ENCODE measurements at regions not wholly inside any gene's neighbourhood (a gene's known extent, or its start where the extent isn't known, plus 50 kb on each side); places are given as distances from the start of the nearest gene placed in this dataset.

DNA sequence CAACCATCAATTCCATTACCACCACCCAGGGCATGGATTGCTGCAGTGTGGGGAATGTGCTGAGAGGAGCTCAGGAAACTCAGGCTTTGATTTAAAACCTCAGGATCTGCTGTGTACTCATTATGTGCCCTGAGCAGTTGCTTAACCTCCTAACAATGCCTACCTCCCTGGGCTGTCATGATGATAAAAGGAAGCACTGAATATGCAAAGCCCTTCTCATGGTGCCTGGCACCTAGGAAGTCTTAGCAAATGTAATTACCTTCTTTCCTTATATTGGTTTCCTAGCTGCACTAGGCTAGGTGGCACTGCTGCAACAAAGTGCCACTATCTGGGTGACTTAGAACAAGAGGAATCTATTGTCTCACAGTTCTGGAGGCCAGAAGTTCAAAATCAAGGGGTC is 62.2 kb downstream of the KCTD12 start:
- TF ChIP-seq, protein P1, sequence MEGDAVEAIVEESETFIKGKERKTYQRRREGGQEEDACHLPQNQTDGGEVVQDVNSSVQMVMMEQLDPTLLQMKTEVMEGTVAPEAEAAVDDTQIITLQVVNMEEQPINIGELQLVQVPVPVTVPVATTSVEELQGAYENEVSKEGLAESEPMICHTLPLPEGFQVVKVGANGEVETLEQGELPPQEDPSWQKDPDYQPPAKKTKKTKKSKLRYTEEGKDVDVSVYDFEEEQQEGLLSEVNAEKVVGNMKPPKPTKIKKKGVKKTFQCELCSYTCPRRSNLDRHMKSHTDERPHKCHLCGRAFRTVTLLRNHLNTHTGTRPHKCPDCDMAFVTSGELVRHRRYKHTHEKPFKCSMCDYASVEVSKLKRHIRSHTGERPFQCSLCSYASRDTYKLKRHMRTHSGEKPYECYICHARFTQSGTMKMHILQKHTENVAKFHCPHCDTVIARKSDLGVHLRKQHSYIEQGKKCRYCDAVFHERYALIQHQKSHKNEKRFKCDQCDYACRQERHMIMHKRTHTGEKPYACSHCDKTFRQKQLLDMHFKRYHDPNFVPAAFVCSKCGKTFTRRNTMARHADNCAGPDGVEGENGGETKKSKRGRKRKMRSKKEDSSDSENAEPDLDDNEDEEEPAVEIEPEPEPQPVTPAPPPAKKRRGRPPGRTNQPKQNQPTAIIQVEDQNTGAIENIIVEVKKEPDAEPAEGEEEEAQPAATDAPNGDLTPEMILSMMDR (IDR thresholded peaks at IDR 0.05; ENCODE audit: low read depth, low read length) = no peak
- TF ChIP-seq MYC (IDR thresholded peaks at IDR 0.05; ENCODE audit: low read depth, low read length) (no peak), POLR2A (IDR thresholded peaks at IDR 0.05; ENCODE audit: extremely low read depth, insufficient read length) (no peak)
- TF ChIP-seq, protein P2, sequence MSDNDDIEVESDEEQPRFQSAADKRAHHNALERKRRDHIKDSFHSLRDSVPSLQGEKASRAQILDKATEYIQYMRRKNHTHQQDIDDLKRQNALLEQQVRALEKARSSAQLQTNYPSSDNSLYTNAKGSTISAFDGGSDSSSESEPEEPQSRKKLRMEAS (IDR thresholded peaks at IDR 0.05; ENCODE audit: low read depth, low read length) = no peak
